Naive thymus-derived CD8-positive, alpha-beta T cell (primary cell): ENCODE measurements at regions not wholly inside any gene's neighbourhood (a gene's known extent, or its start where the extent isn't known, plus 50 kb on each side); places are given as distances from the start of the nearest gene placed in this dataset.

Source experiments
- ATAC-seq, 2 donors: fragments of 150-1000 bp; cut with Tn5 transposase in 1 of 2; sonication (Bioruptor Pico), chemical (Tn5 transposase) in 1 of 2; 1 replicate in 1 of 2; 2 replicates in 1 of 2; pipeline ENCODE4 v1.10.0; 2021; ENCODE audit warnings: mild to moderate bottlenecking in 2 of 2, moderate library complexity in 2 of 2
- POLR2A ChIA-PET: fragments of 350-600 bp; sonication (Branson Sonifier 250); formaldehyde crosslinking; loops from one replicate; lab custom pipeline; 2021; ENCODE audit warnings: antibody characterized with exemption; lab: Charles Lee
- DNase-seq, 10 donors: peaks; one replicate each; pipeline versions ENCODE4 v3.0.0 to v3.0.0-alpha.2; 2020 to 2022
- H3K27ac Mint-ChIP-seq, 10 donors: one replicate each; pipeline ENCODE4 v1.8.0; 2020 to 2022; ENCODE audit warnings: mild to moderate bottlenecking in 10 of 10, mixed read lengths in 10 of 10, moderate library complexity in 4 of 10, inconsistent platforms in 1 of 10
- H3K27me3 Mint-ChIP-seq, 5 donors: one replicate each; pipeline ENCODE4 v1.8.0; 2021 to 2022; ENCODE audit warnings: mixed read lengths in 5 of 5
- H3K36me3 Mint-ChIP-seq, 3 donors: one replicate each; pipeline ENCODE4 v1.8.0; 2020 to 2022; ENCODE audit warnings: mixed read lengths in 3 of 3, mild to moderate bottlenecking in 2 of 3, inconsistent platforms in 1 of 3
- H3K4me1 Mint-ChIP-seq, 4 donors: one replicate each; pipeline ENCODE4 v1.8.0; 2021 to 2022; ENCODE audit warnings: mixed read lengths in 4 of 4
- H3K4me3 Mint-ChIP-seq, 10 donors: one replicate each; pipeline ENCODE4 v1.8.0; 2020 to 2022; ENCODE audit warnings: mild to moderate bottlenecking in 10 of 10, mixed read lengths in 10 of 10, moderate library complexity in 6 of 10, inconsistent platforms in 1 of 10
- H3K9me3 Mint-ChIP-seq, 9 donors: one replicate each; pipeline ENCODE4 v1.8.0; 2020 to 2022; ENCODE audit warnings: mixed read lengths in 9 of 9, mild to moderate bottlenecking in 3 of 9, inconsistent platforms in 1 of 9, moderate library complexity in 1 of 9

GRCh38 chr10:36578306-36578705 lies 547.1 kb upstream of the ANKRD30A start:
- no peak for DNase-seq
- no peak for ATAC-seq
- peaks cover 2 to 34% (median 15%) of the 10 kb centered on the region in 9 donors for H3K9me3 Mint-ChIP-seq
- H3K36me3 Mint-ChIP-seq = peaks cover 0 to 6% (median 0%) of the 10 kb centered on the region in 3 donors
- no peaks in the 10 kb centered on the region for H3K4me1 Mint-ChIP-seq
- H3K27me3 Mint-ChIP-seq = no peaks in the 10 kb centered on the region
- no peak overlapping the region for H3K27ac Mint-ChIP-seq
- H3K4me3 Mint-ChIP-seq = no peak overlapping the region
- POLR2A ChIA-PET = no interaction called here

DNA sequence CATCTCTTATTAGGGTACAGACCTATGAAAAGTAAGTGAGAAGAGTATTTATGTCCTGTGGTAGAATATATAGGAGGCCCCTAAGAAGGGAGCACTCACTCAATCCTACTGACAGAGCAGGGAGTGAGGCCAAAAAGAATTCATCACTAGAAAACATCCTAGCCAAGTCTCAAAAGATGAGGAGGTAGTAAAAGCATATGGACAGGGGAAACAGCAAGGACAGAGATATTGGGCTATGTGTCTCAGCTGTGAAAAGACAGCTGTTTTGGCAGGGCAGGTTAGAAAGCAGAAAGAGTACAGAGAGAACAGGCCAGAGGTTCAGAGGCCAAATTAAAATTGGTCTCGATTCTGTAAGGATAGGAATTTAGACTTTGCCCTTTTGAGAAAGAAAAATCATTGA lies 548.3 kb upstream of the ANKRD30A start:
- Mint-ChIP-seq H3K27me3 (no peaks in the 10 kb centered on the region), H3K4me3 (no peak overlapping the region), H3K4me1 (no peaks in the 10 kb centered on the region), H3K27ac (no peak overlapping the region), H3K36me3 (peaks cover 0 to 6% (median 0%) of the 10 kb centered on the region in 3 donors), H3K9me3 (peaks cover 2 to 27% (median 12%) of the 10 kb centered on the region in 9 donors)
- POLR2A ChIA-PET = no interaction called here
- DNase-seq (no peak), ATAC-seq (no peak)

GRCh38 chr10:36574207-36574606 lies 551.2 kb upstream of the ANKRD30A start:
- Mint-ChIP-seq H3K4me3 (no peak overlapping the region), H3K27me3 (no peaks in the 10 kb centered on the region), H3K4me1 (no peaks in the 10 kb centered on the region), H3K36me3 (no peaks in the 10 kb centered on the region), H3K27ac (no peak overlapping the region), H3K9me3 (peaks cover 0 to 19% (median 11%) of the 10 kb centered on the region in 9 donors)
- POLR2A ChIA-PET = no interaction called here
- DNase-seq = no peak
- no peak for ATAC-seq

- Mint-ChIP-seq H3K27me3 (no peaks in the 10 kb centered on the region), H3K9me3 (peaks cover 0 to 16% (median 12%) of the 10 kb centered on the region in 9 donors), H3K4me3 (no peak overlapping the region), H3K4me1 (no peaks in the 10 kb centered on the region), H3K27ac (no peak overlapping the region), H3K36me3 (no peaks in the 10 kb centered on the region)
- POLR2A ChIA-PET = no interaction called here
- DNase-seq = no peak
- no peak for ATAC-seq
These were observed 552.2 kb upstream of the ANKRD30A start for GRCh38 chr10:36573246-36573645.

GRCh38 chr10:36564433-36564832 lies 561.0 kb upstream of the ANKRD30A start:
- ATAC-seq = no peak
- POLR2A ChIA-PET = no interaction called here
- DNase-seq = no peak
- no peak overlapping the region for H3K4me3 Mint-ChIP-seq
- H3K9me3 Mint-ChIP-seq = peaks cover 0 to 11% (median 7%) of the 10 kb centered on the region in 9 donors
- peaks cover 0 to 2% (median 0%) of the 10 kb centered on the region in 4 donors for H3K4me1 Mint-ChIP-seq
- H3K36me3 Mint-ChIP-seq = no peaks in the 10 kb centered on the region
- H3K27me3 Mint-ChIP-seq = no peaks in the 10 kb centered on the region
- H3K27ac Mint-ChIP-seq = no peak overlapping the region

DNA sequence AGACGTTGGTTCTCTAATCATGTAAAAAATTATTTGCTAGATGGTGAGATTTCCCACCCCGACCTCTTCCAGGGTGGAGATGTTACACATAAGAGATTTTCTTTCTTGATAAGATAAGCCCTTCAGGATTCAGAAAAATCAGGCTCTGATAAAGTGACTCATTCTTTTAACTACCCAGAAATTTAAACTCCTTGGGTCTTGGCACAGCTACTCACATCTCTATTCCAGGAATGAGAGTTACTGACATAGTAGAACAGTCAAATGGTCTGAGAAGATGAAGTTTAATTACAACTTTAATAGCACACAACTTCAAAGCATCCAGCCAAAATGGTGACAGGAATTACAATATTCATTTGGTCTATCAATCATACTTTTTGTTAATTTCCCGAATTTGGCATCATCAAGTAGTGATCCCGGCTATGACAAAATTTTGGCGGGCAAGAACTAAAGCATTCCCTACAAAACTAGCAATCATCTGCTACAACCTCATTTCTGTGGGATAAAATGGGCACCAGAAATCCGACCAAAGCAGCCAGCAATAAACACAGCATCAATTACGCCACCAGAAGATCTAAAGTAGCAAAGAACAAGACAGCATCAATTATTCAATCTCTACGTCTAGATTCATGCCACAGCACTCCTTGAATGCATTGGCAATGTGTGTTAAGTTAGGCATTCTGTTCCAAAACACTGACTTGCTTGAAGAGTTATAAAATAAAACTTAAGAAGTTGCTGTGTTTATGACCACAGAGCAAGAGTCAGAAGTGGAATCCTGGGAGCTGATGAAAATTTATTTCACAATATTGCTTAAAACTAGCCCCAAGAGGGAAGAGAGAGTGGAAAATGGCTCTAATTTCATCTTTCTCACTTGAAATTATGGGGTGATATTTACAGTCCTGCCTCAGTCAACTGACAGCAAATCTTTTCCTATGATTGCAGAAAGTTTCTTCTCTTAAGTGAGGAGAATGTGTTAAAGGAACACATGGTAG lies 565.7 kb upstream of the ANKRD30A start:
- H3K36me3 Mint-ChIP-seq = no peaks in the 10 kb centered on the region
- peaks cover 0 to under 1% (median 0%) of the 10 kb centered on the region in 4 donors for H3K4me1 Mint-ChIP-seq
- no peak overlapping the region for H3K27ac Mint-ChIP-seq
- POLR2A ChIA-PET = no interaction called here
- no peaks in the 10 kb centered on the region for H3K27me3 Mint-ChIP-seq
- H3K4me3 Mint-ChIP-seq = no peak overlapping the region
- no peak for DNase-seq
- no peak for ATAC-seq
- peaks cover 0 to 3% (median under 1%) of the 10 kb centered on the region in 9 donors for H3K9me3 Mint-ChIP-seq

- Mint-ChIP-seq H3K36me3 (no peaks in the 10 kb centered on the region), H3K4me1 (no peaks in the 10 kb centered on the region), H3K9me3 (peaks cover 0 to 8% (median 0%) of the 10 kb centered on the region in 9 donors), H3K4me3 (no peak overlapping the region), H3K27me3 (no peaks in the 10 kb centered on the region), H3K27ac (no peak overlapping the region)
- POLR2A ChIA-PET = no interaction called here
- ATAC-seq (no peak), DNase-seq (no peak)
These were observed 568.9 kb upstream of the ANKRD30A start for GRCh38 chr10:36556468-36556867.

GRCh38 chr10:36555036-36555435 lies 570.4 kb upstream of the ANKRD30A start:
- no peak for DNase-seq
- POLR2A ChIA-PET = no interaction called here
- H3K4me3 Mint-ChIP-seq = no peak overlapping the region
- H3K27me3 Mint-ChIP-seq = no peaks in the 10 kb centered on the region
- no peak overlapping the region for H3K27ac Mint-ChIP-seq
- no peak for ATAC-seq
- H3K4me1 Mint-ChIP-seq = no peaks in the 10 kb centered on the region
- H3K36me3 Mint-ChIP-seq = no peaks in the 10 kb centered on the region
- peaks cover 0 to 8% (median 0%) of the 10 kb centered on the region in 9 donors for H3K9me3 Mint-ChIP-seq

DNA sequence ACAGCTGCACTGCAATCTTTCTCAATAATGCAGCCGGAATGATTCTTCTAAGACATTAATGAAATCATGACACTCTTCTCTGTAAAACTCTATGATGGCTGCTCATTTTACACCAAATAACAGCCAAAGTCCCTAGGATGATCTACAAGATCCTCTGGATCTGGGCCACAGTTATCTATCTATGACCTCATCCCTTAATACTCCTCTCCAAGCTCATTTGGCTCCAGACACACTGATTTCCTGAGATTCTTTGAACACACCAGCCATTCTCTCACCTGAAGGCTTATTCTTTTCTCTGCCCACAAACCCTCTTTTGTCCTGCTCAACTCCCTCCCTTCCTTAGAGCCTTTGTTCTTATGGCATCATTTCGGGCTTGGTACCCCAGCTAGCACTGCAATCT lies 577.4 kb upstream of the ANKRD30A start:
- H3K9me3 Mint-ChIP-seq = peaks cover 0 to 20% (median 8%) of the 10 kb centered on the region in 9 donors
- DNase-seq = no peak
- peaks cover 0 to 2% (median 0%) of the 10 kb centered on the region in 4 donors for H3K4me1 Mint-ChIP-seq
- H3K4me3 Mint-ChIP-seq = no peak overlapping the region
- ATAC-seq = no peak
- POLR2A ChIA-PET = no interaction called here
- no peak overlapping the region for H3K27ac Mint-ChIP-seq
- H3K27me3 Mint-ChIP-seq = no peaks in the 10 kb centered on the region
- H3K36me3 Mint-ChIP-seq = peaks cover 0 to 8% (median 0%) of the 10 kb centered on the region in 3 donors

GRCh38 chr10:36542493-36542892 lies 582.9 kb upstream of the ANKRD30A start:
- Mint-ChIP-seq H3K36me3 (no peaks in the 10 kb centered on the region), H3K27ac (no peak overlapping the region), H3K9me3 (peaks cover 2 to 26% (median 8%) of the 10 kb centered on the region in 9 donors), H3K4me1 (peaks cover 0 to 7% (median 0%) of the 10 kb centered on the region in 4 donors), H3K27me3 (no peaks in the 10 kb centered on the region), H3K4me3 (no peak overlapping the region)
- no peak for DNase-seq
- POLR2A ChIA-PET = no interaction called here
- no peak for ATAC-seq

DNA sequence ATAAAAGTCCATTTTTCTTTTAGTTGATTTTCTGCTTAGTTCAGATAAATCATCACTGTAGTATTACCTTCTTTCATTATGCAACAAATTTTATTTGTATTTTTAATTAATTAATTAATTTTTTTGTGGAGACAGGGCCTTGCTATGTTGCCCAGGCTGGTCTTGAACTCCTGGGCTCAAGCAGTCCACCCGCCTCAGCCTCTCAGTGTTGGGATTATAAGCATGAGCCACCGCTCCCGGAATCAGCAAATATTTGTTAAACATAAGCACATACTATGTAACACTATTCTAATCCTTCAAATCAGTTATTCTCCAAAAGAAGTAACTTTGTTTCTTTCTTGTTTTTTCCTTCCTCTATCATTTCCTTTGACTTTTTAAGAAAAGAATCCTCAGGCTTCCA lies 584.8 kb upstream of the ANKRD30A start:
- Mint-ChIP-seq H3K4me1 (peaks cover 0 to 7% (median 0%) of the 10 kb centered on the region in 4 donors), H3K27me3 (no peaks in the 10 kb centered on the region), H3K27ac (no peak overlapping the region), H3K36me3 (no peaks in the 10 kb centered on the region), H3K4me3 (no peak overlapping the region), H3K9me3 (peaks cover 2 to 17% (median 6%) of the 10 kb centered on the region in 9 donors)
- POLR2A ChIA-PET = no interaction called here
- DNase-seq (no peak), ATAC-seq (no peak)

DNA sequence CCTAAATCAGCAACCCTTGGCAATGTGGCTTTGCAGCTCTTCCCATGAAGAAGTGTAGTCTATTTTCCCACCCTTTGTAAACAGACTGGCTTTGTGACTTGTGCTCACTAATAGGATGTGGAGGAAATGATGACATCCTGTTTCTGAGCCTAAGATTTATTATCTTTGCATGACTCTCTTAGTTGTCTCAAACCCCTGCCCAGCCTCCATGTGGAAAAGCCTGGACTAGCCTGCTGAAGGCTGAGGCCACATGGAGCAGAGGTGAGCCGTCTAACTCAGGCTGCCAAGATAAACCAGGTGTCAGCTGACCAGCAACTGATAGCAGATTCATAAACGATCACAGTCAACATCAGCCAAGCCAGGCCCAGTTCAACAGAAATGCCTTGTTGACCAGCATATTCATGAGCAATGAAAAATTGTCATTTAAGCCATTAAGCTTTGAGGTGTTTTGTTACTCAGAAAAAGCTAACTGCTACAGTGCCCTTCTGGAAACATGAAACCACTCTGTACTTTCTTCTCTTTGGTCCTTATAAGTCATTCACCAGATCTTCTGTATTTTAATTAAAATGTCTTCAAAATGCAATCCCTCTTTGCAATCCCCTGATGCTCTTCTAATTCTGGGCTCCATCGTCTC lies 586.3 kb upstream of the ANKRD30A start:
- Mint-ChIP-seq H3K9me3 (peaks cover 2 to 17% (median 6%) of the 10 kb centered on the region in 9 donors), H3K4me1 (peaks cover 0 to 19% (median 0%) of the 10 kb centered on the region in 4 donors), H3K27ac (no peak overlapping the region), H3K27me3 (no peaks in the 10 kb centered on the region), H3K36me3 (no peaks in the 10 kb centered on the region), H3K4me3 (no peak overlapping the region)
- no peak for ATAC-seq
- DNase-seq = no peak
- POLR2A ChIA-PET = no interaction called here

DNA sequence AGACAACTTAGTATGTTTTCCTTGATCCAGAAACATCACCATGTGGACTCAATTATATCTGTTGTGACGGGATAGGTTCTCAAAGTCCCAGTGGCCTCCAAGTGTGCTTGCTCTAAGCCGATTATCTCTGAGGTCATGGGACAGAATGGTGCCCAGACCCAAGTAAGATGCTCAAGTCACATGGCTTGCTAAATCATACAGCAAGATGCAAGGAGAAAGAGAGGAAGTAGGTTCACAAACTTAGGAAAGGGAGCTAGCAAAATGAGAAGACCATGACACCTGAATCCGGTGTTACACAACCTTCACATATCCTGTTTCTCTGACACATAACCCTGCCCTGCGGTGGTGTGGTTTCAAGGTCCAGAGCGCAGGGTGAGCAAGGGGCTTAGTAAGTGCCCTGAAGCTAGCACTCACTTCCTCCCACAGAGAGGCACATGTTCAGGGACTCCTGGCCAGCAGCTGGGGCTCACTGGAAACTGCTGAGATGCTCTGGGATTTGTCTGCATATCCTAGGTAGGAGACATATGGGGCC lies 590.9 kb upstream of the ANKRD30A start:
- Mint-ChIP-seq H3K4me3 (no peak overlapping the region), H3K27ac (no peak overlapping the region), H3K27me3 (no peaks in the 10 kb centered on the region), H3K36me3 (no peaks in the 10 kb centered on the region), H3K4me1 (peaks cover 0 to 22% (median 0%) of the 10 kb centered on the region in 4 donors), H3K9me3 (peaks cover 0 to 13% (median 7%) of the 10 kb centered on the region in 9 donors)
- peak in 1 of 10 donors; percentile 23 for DNase-seq
- ATAC-seq = peak in 1 of 2 donors; percentile 70
- POLR2A ChIA-PET = no interaction called here
